HEK293T (cell line): ENCODE measurements at regions not wholly inside any gene's neighbourhood (a gene's known extent, or its start where the extent isn't known, plus 50 kb on each side); places are given as distances from the start of the nearest gene placed in this dataset.
"Not testable (repeated sequence)": the region's sequence is repeated elsewhere in the genome, so short reads cannot be mapped to it uniquely, and the experiment has no call there.

Experiments
- CTCF ChIA-PET: fragments of 350-600 bp; formaldehyde crosslinking; extraction: SDS; loops from one replicate; lab custom pipeline; 2021; ENCODE audit warnings: antibody characterized with exemption, inconsistent platforms; lab: Yijun Ruan, JAX
- POLR2A ChIA-PET: fragments of 350-600 bp; formaldehyde crosslinking; extraction: SDS; loops from one replicate; lab custom pipeline; 2020; ENCODE audit warnings: antibody characterized with exemption, inconsistent platforms; lab: Yijun Ruan, JAX
- DNase-seq: peaks from one replicate; pipeline ENCODE4 v3.0.0; 2012; ENCODE audit warnings: mixed read lengths; ENCODE audit errors: extremely low spot score
- ARNT ChIP-seq: fragments of 450-650 bp; IDR thresholded peaks from 2 replicates; pipeline ENCODE4 v1.6.1; 2017; ENCODE audit warnings: mild to moderate bottlenecking
- BHLHE40 ChIP-seq: fragments of 450-650 bp; IDR thresholded peaks from 2 replicates; pipeline ENCODE4 v1.6.1; 2016; ENCODE audit warnings: mild to moderate bottlenecking, moderate library complexity, borderline replicate concordance
- CTBP1 ChIP-seq: fragments of 450-650 bp; IDR thresholded peaks from 2 replicates; pipeline ENCODE4 v1.6.1; 2016; ENCODE audit warnings: borderline replicate concordance
- ELF4 ChIP-seq: fragments of 450-650 bp; IDR thresholded peaks from 2 replicates; pipeline ENCODE4 v1.6.1; 2017; ENCODE audit warnings: antibody characterized with exemption
- FOXA1 ChIP-seq: fragments of 450-650 bp; IDR thresholded peaks from 2 replicates; pipeline ENCODE4 v1.6.1; 2016; ENCODE audit warnings: mild to moderate bottlenecking
- FOXK2 ChIP-seq: fragments of 450-650 bp; IDR thresholded peaks from 2 replicates; pipeline ENCODE4 v1.6.1; 2016; ENCODE audit warnings: mild to moderate bottlenecking
- FOXM1 ChIP-seq: fragments of 450-650 bp; IDR thresholded peaks from 2 replicates; pipeline ENCODE4 v1.6.1; 2017; ENCODE audit warnings: mild to moderate bottlenecking, borderline replicate concordance
- HDGF ChIP-seq: fragments of 450-650 bp; IDR thresholded peaks from 2 replicates; pipeline ENCODE4 v1.6.1; 2017; ENCODE audit warnings: antibody characterized with exemption, borderline replicate concordance
- L3MBTL2 ChIP-seq: fragments of 450-650 bp; conservative IDR thresholded peaks from 2 replicates; pipeline ENCODE4 v1.6.1; 2016; ENCODE audit warnings: mild to moderate bottlenecking
- LEF1 ChIP-seq: fragments of 450-650 bp; IDR thresholded peaks from 2 replicates; pipeline ENCODE4 v1.6.1; 2017; ENCODE audit warnings: mild to moderate bottlenecking, borderline replicate concordance
- NFRKB ChIP-seq: fragments of 450-650 bp; IDR thresholded peaks from 2 replicates; pipeline ENCODE4 v1.6.1; 2016; ENCODE audit warnings: mild to moderate bottlenecking, moderate library complexity
- SP1 ChIP-seq: fragments of 450-650 bp; IDR thresholded peaks from 2 replicates; pipeline ENCODE4 v1.6.1; 2017
- SUZ12 ChIP-seq: fragments of 450-650 bp; IDR thresholded peaks from 2 replicates; pipeline ENCODE4 v1.6.1; 2016; ENCODE audit warnings: mild to moderate bottlenecking
- TARDBP ChIP-seq: fragments of 450-650 bp; IDR thresholded peaks from 2 replicates; pipeline ENCODE4 v1.6.1; 2016
- ZNF384 ChIP-seq: fragments of 450-650 bp; IDR thresholded peaks from 2 replicates; pipeline ENCODE4 v1.6.1; 2016
- TF ChIP-seq, protein P1 (sequence below): fragments of 450-650 bp; IDR thresholded peaks from 2 replicates; pipeline ENCODE4 v1.6.1; 2016

DNA sequence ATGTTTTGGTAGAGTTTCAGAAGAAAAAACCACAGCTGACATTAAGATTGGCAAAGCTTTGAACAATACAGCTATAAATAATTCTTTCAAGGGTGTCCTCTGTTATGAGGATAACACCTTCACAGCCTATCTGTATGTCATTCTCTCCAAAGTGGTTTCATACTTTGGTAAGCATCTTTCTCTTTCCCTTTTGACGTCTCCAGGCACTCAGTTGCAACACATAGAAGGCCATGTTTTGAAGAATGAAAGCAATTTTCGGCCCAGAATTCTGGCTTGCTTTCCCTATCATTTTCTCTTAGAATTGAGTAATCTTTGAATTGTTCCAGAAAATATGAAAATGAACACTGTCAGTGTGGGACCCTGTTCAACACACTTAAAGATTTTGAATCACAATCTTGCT lies 200.0 kb upstream of the CBLB start:
- CTCF ChIA-PET = no interaction called here
- POLR2A ChIA-PET = no interaction called here
- TF ChIP-seq FOXM1 (no peak), TARDBP (no peak), HDGF (no peak), SP1 (no peak), L3MBTL2 (no peak)
- no peak for DNase-seq

GRCh38 chr3:106070187-106070586 lies 201.4 kb upstream of the CBLB start:
- ChIA-PET POLR2A (no interaction called here), CTCF (no interaction called here)
- DNase-seq = no peak
- TF ChIP-seq HDGF = no peak
- no peak for TF ChIP-seq SP1
- no peak for TF ChIP-seq LEF1
- no peak for TF ChIP-seq FOXM1
- no peak for TF ChIP-seq ELF4
- no peak for TF ChIP-seq NFRKB
- TF ChIP-seq SUZ12 = no peak
- TF ChIP-seq L3MBTL2 = no peak
- TF ChIP-seq BHLHE40 = no peak
- no peak for TF ChIP-seq FOXK2

GRCh38 chr3:106071306-106071705 lies 202.5 kb upstream of the CBLB start:
- no peak for TF ChIP-seq NFRKB
- TF ChIP-seq, protein P1, sequence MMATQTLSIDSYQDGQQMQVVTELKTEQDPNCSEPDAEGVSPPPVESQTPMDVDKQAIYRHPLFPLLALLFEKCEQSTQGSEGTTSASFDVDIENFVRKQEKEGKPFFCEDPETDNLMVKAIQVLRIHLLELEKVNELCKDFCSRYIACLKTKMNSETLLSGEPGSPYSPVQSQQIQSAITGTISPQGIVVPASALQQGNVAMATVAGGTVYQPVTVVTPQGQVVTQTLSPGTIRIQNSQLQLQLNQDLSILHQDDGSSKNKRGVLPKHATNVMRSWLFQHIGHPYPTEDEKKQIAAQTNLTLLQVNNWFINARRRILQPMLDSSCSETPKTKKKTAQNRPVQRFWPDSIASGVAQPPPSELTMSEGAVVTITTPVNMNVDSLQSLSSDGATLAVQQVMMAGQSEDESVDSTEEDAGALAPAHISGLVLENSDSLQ = no peak
- DNase-seq = no peak
- CTCF ChIA-PET = no interaction called here
- POLR2A ChIA-PET = interaction anchor here (0.7 kb wide), 1 partner anchor 10 kb away, joined by 3 read pairs; no protein-coding TSS in a partner anchor

DNA sequence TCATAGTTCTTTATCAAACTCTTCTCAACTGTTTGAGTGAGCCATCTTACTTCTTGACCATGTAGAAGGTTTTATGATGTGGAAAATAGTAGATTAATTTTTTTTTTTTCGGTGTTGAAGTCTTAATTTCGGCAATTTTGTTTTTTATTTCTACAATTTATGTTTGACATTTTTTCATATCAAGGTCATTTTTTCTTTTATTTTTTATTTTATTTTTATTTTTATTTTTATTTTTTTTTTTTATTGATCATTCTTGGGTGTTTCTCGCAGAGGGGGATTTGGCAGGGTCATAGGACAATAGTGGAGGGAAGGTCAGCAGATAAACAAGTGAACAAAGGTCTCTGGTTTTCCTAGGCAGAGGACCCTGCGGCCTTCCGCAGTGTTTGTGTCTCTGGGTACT lies 203.8 kb upstream of the CBLB start:
- CTCF ChIA-PET, DNase-seq, POLR2A ChIA-PET: not testable (repeated sequence)

DNA sequence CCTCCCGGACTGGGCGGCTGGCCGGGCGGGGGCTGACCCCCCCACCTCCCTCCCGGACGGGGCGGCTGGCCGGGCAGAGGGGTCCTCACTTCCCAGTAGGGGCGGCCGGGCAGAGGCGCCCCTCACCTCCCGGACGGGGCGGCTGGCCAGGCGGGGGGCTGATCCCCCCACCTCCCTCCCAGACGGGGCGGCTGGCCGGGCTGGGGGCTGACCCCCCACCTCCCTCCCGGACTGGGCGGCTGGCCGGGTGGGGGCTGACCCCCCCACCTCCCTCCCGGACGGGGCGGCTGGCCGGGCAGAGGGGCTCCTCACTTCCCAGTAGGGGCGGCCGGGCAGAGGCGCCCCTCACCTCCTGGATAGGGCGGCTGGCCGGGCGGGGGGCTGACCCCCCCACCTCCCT lies 205.0 kb upstream of the CBLB start:
- DNase-seq, CTCF ChIA-PET, POLR2A ChIA-PET: not testable (repeated sequence)

- POLR2A ChIA-PET, CTCF ChIA-PET: not testable (repeated sequence)
Observed at GRCh38 chr3:106075731-106076130, 206.9 kb upstream of the CBLB start.

DNA sequence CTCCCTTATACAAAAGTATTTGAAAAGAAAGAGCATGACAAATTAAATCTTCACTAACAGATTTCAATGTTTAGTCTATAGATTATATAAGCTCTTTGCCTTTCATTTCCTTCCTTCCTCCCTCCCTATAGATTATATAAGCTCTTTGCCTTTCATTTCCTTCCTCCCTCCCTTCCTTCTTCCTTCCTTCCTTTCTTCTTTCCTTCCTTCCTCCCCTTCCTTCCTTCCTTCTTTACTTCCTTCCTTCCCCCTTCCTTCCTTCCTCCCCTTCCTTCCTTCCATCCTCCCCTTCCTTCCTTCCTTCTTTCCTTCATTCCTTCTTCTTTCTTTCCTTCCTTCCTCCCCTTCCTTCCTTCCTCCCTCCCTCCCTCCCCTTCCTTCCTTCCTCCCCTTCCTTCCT lies 209.8 kb upstream of the CBLB start:
- ChIA-PET CTCF (no interaction called here), POLR2A (no interaction called here)
- TF ChIP-seq CTBP1 (no peak), ZNF384 (no peak), BHLHE40 (no peak), HDGF (no peak), TARDBP (no peak)
- DNase-seq = no peak

More at GRCh38 chr3:106075731-106076130, 206.9 kb upstream of the CBLB start:
- DNase-seq = not testable (repeated sequence)

GRCh38 chr3:106082616-106083015 lies 213.8 kb upstream of the CBLB start:
- TF ChIP-seq FOXM1 = no peak
- TF ChIP-seq L3MBTL2 = no peak
- TF ChIP-seq, protein P1 = no peak
- no peak for TF ChIP-seq ELF4
- no peak for TF ChIP-seq ZNF384
- no peak for TF ChIP-seq FOXK2
- TF ChIP-seq TARDBP = no peak
- no peak for TF ChIP-seq SP1
- no peak for TF ChIP-seq SUZ12
- no peak for TF ChIP-seq CTBP1
- TF ChIP-seq FOXA1 = no peak
- no peak for TF ChIP-seq LEF1
- TF ChIP-seq BHLHE40 = no peak
- TF ChIP-seq NFRKB = no peak
- TF ChIP-seq ARNT = no peak
- no peak for TF ChIP-seq HDGF
- ChIA-PET POLR2A (no interaction called here), CTCF (no interaction called here)
- no peak for DNase-seq

GRCh38 chr3:106083207-106083606 lies 214.4 kb upstream of the CBLB start:
- no peak for DNase-seq
- ChIA-PET POLR2A (no interaction called here), CTCF (no interaction called here)
- TF ChIP-seq FOXM1 = no peak
- TF ChIP-seq ARNT = no peak
- no peak for TF ChIP-seq ELF4
- TF ChIP-seq SP1 = no peak
- TF ChIP-seq SUZ12 = no peak
- TF ChIP-seq HDGF = no peak
- no peak for TF ChIP-seq BHLHE40
- TF ChIP-seq, protein P1 = no peak
- no peak for TF ChIP-seq TARDBP
- no peak for TF ChIP-seq ZNF384
- no peak for TF ChIP-seq LEF1
